ENCODE measurements at regions not wholly inside any gene's neighbourhood (a gene's known extent, or its start where the extent isn't known, plus 50 kb on each side); places are given as distances from the start of the nearest gene placed in this dataset.

DNA sequence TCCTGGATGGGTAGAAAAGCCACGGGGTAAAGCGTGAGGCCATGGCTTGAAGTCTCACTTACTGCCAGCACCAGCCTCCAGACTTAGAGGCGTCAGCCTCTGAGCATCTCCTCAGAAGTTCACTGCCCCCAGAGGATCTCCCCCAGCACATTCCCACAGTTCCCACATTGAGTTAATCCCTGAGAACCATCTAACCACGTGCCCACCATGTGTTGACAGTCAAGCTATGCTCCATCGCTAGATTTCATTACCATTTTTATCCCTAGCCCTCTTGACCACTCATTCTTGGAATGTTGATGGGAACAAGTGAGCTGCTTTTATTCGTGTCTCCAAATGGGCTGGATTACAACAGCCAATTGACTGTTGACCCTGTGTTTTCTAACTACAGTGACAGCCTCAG, 283.3 kb upstream of the IRX1 start:
- H2AK5ac ChIP-seq (ENCODE audit: low read depth, low read length): no peak overlapping the region
- no peaks in the 10 kb centered on the region for H4K20me1 ChIP-seq (replicated peaks in 1 of 2; ENCODE audit: control insufficient read depth in 1 of 2, insufficient read depth in 2 of 2, low read length in 2 of 2)
- ChIA-PET POLR2A (ENCODE audit: partially characterized antibody) (no interaction called here), CTCF (ENCODE audit: partially characterized antibody) (interaction anchor here (1.1 kb wide), 1 partner anchor 489 kb away, joined by 3 read pairs; no protein-coding TSS in a partner anchor)
- no peak for TF ChIP-seq JUND (IDR thresholded peaks at IDR 0.05; ENCODE audit: low read length)
- no peaks in the 10 kb centered on the region for H3K36me3 ChIP-seq (ENCODE audit: control insufficient read depth in 2 of 4, insufficient read depth in 4 of 4, low read length in 3 of 4)
- H2BK15ac ChIP-seq (ENCODE audit: low read length): no peak overlapping the region
- no peaks in the 10 kb centered on the region for H3K79me1 ChIP-seq (ENCODE audit: low read depth, low read length)
- H4K8ac ChIP-seq (ENCODE audit: extremely low read depth, insufficient read depth, low read length): no peak overlapping the region
- no peak for DNase-seq (ENCODE audit: low read depth in 1 of 2, low spot score in 2 of 2)
- no peak overlapping the region for H3K4me3 ChIP-seq (ENCODE audit: extremely low read depth in 1 of 4, insufficient read depth in 2 of 4, low read depth in 3 of 4, low read length in 4 of 4)
- no peaks in the 10 kb centered on the region for H3K27me3 ChIP-seq (replicated peaks in 1 of 4; ENCODE audit: control insufficient read depth in 3 of 4, extremely low read depth in 1 of 4, insufficient read depth in 3 of 4, low read length in 3 of 4)
- H3K4ac ChIP-seq (replicated peaks; ENCODE audit: insufficient read length, low read depth, low read length): no peak overlapping the region
- H2BK120ac ChIP-seq (replicated peaks; ENCODE audit: low read depth, low read length): no peak overlapping the region
- H3K9ac ChIP-seq (replicated peaks in 1 of 4; ENCODE audit: extremely low read depth in 1 of 4, low read depth in 3 of 4, low read length in 3 of 4): no peak overlapping the region
- no peaks in the 10 kb centered on the region for H3K23me2 ChIP-seq (ENCODE audit: low read depth, low read length)
- peaks cover 4 to 7% of the 10 kb centered on the region in 2 experiments; a peak in 2 of 4 replicates for H3K9me3 ChIP-seq (ENCODE audit: insufficient read depth in 2 of 2, low read depth in 1 of 2, low read length in 1 of 2)
- no peaks in the 10 kb centered on the region for H3K4me1 ChIP-seq (replicated peaks in 1 of 4; ENCODE audit: control insufficient read depth in 3 of 4, insufficient read depth in 4 of 4, low read length in 3 of 4)
- H4K91ac ChIP-seq (replicated peaks; ENCODE audit: insufficient read length, low read length): no peak overlapping the region
- no peak overlapping the region for H3K4me2 ChIP-seq (ENCODE audit: insufficient read depth in 1 of 2, low read depth in 2 of 2, low read length in 2 of 2)
- no peak overlapping the region for H3K27ac ChIP-seq (ENCODE audit: low read depth, low read length)
- no peak overlapping the region for H2BK12ac ChIP-seq (ENCODE audit: low read depth, low read length)
- H2BK5ac ChIP-seq (ENCODE audit: low read depth, low read length): no peak overlapping the region
- H3K14ac ChIP-seq (ENCODE audit: insufficient read length): no peak overlapping the region
- no peak overlapping the region for H2BK20ac ChIP-seq (ENCODE audit: low read length)
- no peak overlapping the region for H2AFZ ChIP-seq (ENCODE audit: low read length)
- no peak overlapping the region for H4K5ac ChIP-seq (ENCODE audit: insufficient read length, low read depth, low read length)
- FAIRE-seq: no peak
- no peak overlapping the region for H3K23ac ChIP-seq (ENCODE audit: insufficient read length)
- whole genome bisulfite sequencing, 2 experiments (ENCODE audit: extremely low coverage in 1 of 2, insufficient coverage in 1 of 2, insufficient read length in 1 of 2, insufficient replicate concordance in 2 of 2, low coverage in 1 of 2, low lambda C conversion rate in 2 of 2, missing lambda C conversion rate in 1 of 2): 72% methylated on average over 6 of the region's 6 CpGs; no CpG with 5 or more reads in 1 of the 2 experiments
- no peak overlapping the region for H3K56ac ChIP-seq (replicated peaks; ENCODE audit: insufficient read length, low read depth, low read length)
- H3K79me2 ChIP-seq (ENCODE audit: control insufficient read depth in 1 of 2, insufficient read depth in 2 of 2, low read length in 2 of 2): no peaks in the 10 kb centered on the region
- no peak overlapping the region for H3K18ac ChIP-seq (ENCODE audit: extremely low read depth, low read length)
